HL-60 (cell line): ENCODE measurements at regions not wholly inside any gene's neighbourhood (a gene's known extent, or its start where the extent isn't known, plus 50 kb on each side); places are given as distances from the start of the nearest gene placed in this dataset.

Experiments used
- CTCF ChIP-seq: IDR thresholded peaks from one replicate; pipeline ENCODE4 v1.5.1; 2011; ENCODE audit warnings: low read length, control low read depth, inconsistent platforms; ENCODE audit not compliant: insufficient read depth
- GABPA ChIP-seq: IDR thresholded peaks from 2 replicates; pipeline ENCODE4 v1.6.1; 2012; ENCODE audit warnings: low read depth
- REST ChIP-seq: IDR thresholded peaks from 2 replicates; pipeline ENCODE4 v1.6.1; 2012; ENCODE audit warnings: low read depth; ENCODE audit not compliant: insufficient replicate concordance

GRCh38 chr2:17051538-17051937 lies 385.9 kb upstream of the CYRIA start:
- no peak for TF ChIP-seq CTCF
- TF ChIP-seq GABPA, result no peak
- TF ChIP-seq REST, result no peak
